Ishikawa (cell line): ENCODE measurements at regions not wholly inside any gene's neighbourhood (a gene's known extent, or its start where the extent isn't known, plus 50 kb on each side); places are given as distances from the start of the nearest gene placed in this dataset.
A peak's percentile ranks its signal among the peaks of the same experiment; 100 is the strongest.

ENCODE experiments used
- CEBPB ChIP-seq: IDR thresholded peaks from 2 replicates; pipeline ENCODE4 v1.6.1; 2012
- CREB1 ChIP-seq: IDR thresholded peaks from 2 replicates; pipeline ENCODE4 v1.6.1; 2012; ENCODE audit warnings: low read depth
- EGR1 ChIP-seq: IDR thresholded peaks from 2 replicates; pipeline ENCODE4 v1.6.1; 2012
- EP300 ChIP-seq: IDR thresholded peaks from 2 replicates; pipeline ENCODE4 v1.6.1; 2012; ENCODE audit warnings: borderline replicate concordance
- FOXM1 ChIP-seq: IDR thresholded peaks from 2 replicates; pipeline ENCODE4 v1.6.1; 2012; ENCODE audit warnings: low read depth, borderline replicate concordance
- NFIC ChIP-seq: IDR thresholded peaks from 2 replicates; pipeline ENCODE4 v1.6.1; 2012
- RAD21 ChIP-seq: IDR thresholded peaks from 2 replicates; pipeline ENCODE4 v1.6.1; 2012; ENCODE audit warnings: low read depth
- REST ChIP-seq: IDR thresholded peaks from 2 replicates; pipeline ENCODE4 v1.6.1; 2012; ENCODE audit warnings: low read depth, mild to moderate bottlenecking
- TAF1 ChIP-seq: IDR thresholded peaks from 2 replicates; pipeline ENCODE4 v1.6.1; 2012; ENCODE audit warnings: low read depth, mild to moderate bottlenecking
- TCF12 ChIP-seq: IDR thresholded peaks from 2 replicates; pipeline ENCODE4 v1.6.1; 2012; ENCODE audit warnings: low read depth
- TEAD4 ChIP-seq: IDR thresholded peaks from 2 replicates; pipeline ENCODE4 v1.6.1; 2012
- YY1 ChIP-seq: IDR thresholded peaks from 2 replicates; pipeline ENCODE4 v1.6.1; 2012; ENCODE audit warnings: low read depth
- ZBTB7A ChIP-seq: IDR thresholded peaks from 2 replicates; pipeline ENCODE4 v1.6.1; 2012; ENCODE audit warnings: low read depth
- TF ChIP-seq, protein P1 (sequence below): IDR thresholded peaks from 2 replicates; pipeline ENCODE4 v1.6.1; 2012
- TF ChIP-seq, protein P2 (sequence below): IDR thresholded peaks from 2 replicates; pipeline ENCODE4 v1.6.1; 2012

GRCh38 chr16:85360323-85361277 lies 248.3 kb upstream of the CIBAR2 start:
- TF ChIP-seq TEAD4: no peak
- peak; percentile 32; the same call in 1 of the 2 replicates for TF ChIP-seq NFIC
- TF ChIP-seq, protein P1, sequence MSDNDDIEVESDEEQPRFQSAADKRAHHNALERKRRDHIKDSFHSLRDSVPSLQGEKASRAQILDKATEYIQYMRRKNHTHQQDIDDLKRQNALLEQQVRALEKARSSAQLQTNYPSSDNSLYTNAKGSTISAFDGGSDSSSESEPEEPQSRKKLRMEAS: no peak
- TF ChIP-seq EP300: peak; percentile 26; the same call in 1 of the 2 replicates
- peak; percentile 59; the same call in 1 of the 2 replicates for TF ChIP-seq ZBTB7A
- TF ChIP-seq TCF12: peak; percentile 85
- no peak for TF ChIP-seq YY1
- TF ChIP-seq RAD21: no peak

GRCh38 chr16:85361441-85362118 lies 249.3 kb upstream of the CIBAR2 start:
- TF ChIP-seq RAD21: no peak
- TF ChIP-seq TCF12: no peak; the same call in 1 of the 2 replicates
- TF ChIP-seq, protein P2, sequence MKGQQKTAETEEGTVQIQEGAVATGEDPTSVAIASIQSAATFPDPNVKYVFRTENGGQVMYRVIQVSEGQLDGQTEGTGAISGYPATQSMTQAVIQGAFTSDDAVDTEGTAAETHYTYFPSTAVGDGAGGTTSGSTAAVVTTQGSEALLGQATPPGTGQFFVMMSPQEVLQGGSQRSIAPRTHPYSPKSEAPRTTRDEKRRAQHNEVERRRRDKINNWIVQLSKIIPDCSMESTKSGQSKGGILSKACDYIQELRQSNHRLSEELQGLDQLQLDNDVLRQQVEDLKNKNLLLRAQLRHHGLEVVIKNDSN: no peak
- TF ChIP-seq, protein P1: no peak; the same call in 1 of the 2 replicates
- TF ChIP-seq ZBTB7A: 0 out of 2 replicates have a peak, but pooled peaks have one; percentile 28
- TF ChIP-seq FOXM1: no peak
- no peak for TF ChIP-seq REST
- TF ChIP-seq YY1: no peak

DNA sequence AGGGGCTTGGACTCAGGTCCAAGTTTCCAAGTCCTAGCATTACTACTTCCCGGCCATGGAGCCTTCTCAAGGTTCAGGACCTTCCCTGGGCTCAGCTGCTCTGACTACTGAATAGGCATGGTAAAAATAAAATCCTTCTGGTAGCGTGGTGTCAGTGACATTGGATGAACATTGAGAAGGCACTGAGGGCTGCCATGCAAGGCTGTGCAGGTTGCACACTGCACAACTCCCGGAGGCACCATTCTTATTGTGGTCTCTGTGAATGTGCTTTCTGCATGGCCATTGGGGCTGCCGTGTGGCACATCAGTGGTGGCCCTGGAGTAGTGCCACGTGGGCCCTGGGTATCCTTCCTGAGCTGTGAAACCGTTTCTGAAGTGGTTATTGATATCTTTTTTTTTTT lies 250.2 kb upstream of the CIBAR2 start:
- no peak for TF ChIP-seq ZBTB7A
- no peak for TF ChIP-seq NFIC
- no peak for TF ChIP-seq CREB1
- no peak for TF ChIP-seq TEAD4
- TF ChIP-seq, protein P2: no peak
- no peak for TF ChIP-seq FOXM1
- TF ChIP-seq, protein P1: no peak
- no peak for TF ChIP-seq EP300
- no peak for TF ChIP-seq RAD21

DNA sequence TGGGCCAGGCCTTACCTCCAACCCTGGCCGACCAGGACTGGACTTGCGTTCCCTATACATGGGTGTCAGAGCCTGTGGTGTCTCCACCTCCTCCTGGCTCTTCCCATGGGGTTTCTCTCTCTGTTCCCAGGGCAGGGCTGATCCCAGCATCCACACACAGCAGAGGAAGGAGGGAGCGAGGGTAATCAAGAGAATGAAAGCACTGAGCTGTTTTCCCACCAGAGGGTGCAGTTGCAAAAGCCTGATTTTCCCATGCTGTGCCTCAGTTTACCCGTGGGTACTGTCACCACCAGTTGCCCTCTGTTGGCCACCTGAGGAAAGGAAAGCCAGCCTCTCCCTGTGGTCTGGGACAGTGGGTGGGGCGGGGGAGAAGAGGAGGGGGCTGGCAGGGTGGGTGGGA lies 249.7 kb upstream of the GSE1 start:
- TF ChIP-seq FOXM1 (no peak), YY1 (no peak), RAD21 (no peak), CEBPB (no peak), REST (no peak), NFIC (no peak), TCF12 (no peak), EP300 (no peak), EGR1 (no peak), CREB1 (no peak), ZBTB7A (no peak), TAF1 (no peak)
- TF ChIP-seq, protein P1: no peak
- TF ChIP-seq, protein P2: no peak
